Activated T-cell treated with anti-CD3 and anti-CD28 coated beads for 24 hours (primary cell): ENCODE measurements at regions not wholly inside any gene's neighbourhood (a gene's known extent, or its start where the extent isn't known, plus 50 kb on each side); places are given as distances from the start of the nearest gene placed in this dataset.
"Not testable (repeated sequence)": the region's sequence is repeated elsewhere in the genome, so short reads cannot be mapped to it uniquely, and the experiment has no call there.

Experiments
- DNase-seq: peaks from one replicate; pipeline ENCODE4 v3.0.0-alpha.2; 2020; ENCODE audit warnings: low read depth

DNA sequence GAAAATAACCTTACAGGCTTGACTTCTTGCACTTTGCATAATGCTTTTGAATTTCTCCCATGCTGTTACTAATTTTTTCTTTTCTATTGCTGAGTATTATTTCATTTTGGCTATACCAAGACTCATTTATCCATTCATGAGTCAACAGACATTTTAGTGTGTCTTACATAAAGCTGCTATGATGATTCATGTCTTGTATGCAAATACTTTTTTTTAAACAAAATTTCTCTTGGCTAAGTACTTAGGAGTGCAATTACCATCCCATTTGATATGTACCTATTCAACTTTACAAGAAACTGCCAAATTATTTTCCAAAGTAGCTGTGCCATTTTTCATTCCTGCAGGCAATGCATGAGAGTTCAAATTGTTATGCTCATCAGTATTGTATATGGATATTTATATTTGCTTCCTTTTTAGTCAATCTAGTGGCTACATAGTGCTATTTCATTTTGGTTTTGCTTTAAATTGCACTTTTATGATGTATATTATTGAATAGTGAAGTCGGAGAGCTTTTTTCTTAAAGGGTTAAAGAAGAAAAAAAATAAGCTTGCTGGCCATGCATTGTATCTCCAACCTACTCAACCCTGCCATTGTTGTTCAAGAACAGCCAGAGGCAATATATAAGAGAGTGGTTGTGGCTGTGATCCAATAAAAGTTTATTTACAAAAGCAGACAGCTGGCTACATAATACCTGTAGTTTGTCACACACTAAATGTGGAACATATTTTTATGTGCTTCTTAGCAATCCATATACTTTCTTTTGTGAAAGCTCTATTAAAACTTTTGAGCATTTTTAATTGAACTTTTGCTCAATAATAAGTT is 862.8 kb downstream of the KCNT2 start:
- DNase-seq = no peak

DNA sequence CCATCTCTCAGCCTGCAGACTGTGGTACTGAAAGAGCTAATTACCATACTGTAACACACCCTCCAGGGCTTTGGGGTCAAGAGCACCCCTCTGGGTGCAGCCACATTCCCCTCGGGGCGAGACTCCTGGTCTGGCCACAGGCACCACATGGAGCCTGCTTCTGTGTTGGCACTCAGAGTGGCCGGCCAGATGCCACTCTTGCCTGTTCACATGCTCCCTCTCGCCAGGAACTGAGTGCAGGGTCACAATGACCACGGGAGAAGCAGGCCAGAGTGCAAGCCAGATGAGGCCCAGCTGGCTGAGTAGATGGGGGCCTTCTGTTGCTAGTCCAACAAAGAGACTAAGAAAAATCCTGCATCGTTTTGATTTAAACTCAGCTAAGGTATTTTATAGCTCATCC is 864.0 kb downstream of the KCNT2 start:
- no peak for DNase-seq

DNA sequence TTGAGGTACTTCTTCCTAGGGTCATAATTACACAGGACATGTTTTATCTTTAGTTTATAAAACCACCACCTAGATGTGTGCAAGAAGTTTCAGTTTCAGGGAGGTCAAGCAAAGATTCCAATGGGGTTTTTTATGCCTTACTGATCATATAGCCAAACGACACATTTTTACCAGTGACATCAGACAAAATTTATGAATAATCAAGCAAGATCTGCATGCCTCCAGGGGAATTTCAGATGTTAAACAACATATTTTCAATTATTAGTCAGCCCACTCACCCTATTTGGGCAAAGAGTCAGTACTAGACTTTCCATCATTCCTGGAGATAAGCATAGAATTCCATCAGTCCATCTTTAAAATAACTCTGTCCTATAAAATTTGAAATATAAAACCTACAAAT is 867.4 kb downstream of the KCNT2 start:
- no peak for DNase-seq

DNA sequence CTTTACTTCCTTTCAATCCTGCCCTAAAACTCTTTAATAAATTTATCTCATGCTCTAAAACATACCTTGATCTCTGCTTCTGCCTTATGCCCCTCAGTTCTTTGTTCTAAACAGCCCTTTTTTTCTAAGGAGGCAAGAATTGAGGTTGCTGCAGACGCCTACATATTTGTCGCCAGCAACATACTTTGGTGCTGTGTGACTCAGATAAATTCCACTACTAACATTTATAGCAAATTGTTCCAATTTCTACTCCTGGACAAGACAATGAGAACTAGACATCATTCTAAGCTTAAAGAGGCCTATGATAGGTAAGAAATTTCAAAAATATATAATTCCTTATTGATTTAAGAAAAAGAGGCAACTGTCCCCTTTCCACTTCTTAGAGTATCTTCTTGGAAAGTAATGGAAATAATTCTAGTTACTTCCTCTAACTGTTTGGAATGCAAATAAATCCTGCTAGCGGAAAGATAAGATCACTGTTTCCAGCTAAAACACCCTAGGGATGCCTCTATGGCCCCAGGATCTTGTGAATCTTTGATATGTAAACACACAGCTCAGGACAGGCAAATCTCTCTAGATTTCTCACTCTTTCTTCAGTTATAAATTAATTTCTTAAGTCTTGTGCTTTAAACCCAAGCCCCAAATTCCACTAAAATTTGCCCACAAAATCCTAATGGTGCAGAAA is 869.1 kb downstream of the KCNT2 start:
- DNase-seq = no peak

DNA sequence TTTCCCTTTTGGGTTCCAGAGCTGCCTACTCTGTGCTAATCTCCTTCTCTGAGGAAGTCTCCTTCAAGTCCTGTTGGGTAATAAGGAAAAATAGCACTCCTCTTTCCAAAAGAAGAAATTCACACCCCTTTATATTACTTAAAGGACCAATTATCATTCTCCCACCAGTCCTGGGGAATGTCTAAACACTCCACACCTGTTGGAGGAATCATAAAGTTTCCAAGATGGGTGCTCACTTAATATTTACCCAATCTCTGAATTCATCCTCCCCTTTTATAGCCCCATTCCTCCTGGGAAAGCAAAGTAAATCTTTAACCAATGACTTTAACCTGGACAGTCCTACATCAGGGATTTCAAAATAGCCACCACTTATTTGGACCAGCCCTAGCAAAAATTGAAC is 873.1 kb downstream of the KCNT2 start:
- no peak for DNase-seq

DNA sequence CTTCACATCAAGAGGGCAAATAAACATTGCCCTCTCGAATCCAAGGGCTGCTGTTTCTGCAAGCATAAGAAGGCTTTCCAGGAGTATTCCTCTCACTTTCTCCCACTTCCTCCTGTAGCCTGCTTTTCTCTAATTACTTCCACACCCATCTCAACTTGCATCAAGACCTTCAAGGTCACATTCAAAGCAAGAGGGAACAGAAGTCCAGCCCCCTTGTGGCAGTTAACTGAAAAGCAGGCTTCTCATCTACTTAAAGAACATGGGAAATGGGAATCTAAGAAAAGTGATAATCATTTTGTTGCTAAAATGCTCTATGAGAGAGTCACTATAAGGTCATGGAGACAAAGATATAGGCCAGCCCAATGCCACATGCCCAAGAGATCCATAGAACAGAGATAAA is 874.4 kb downstream of the KCNT2 start:
- no peak for DNase-seq

DNA sequence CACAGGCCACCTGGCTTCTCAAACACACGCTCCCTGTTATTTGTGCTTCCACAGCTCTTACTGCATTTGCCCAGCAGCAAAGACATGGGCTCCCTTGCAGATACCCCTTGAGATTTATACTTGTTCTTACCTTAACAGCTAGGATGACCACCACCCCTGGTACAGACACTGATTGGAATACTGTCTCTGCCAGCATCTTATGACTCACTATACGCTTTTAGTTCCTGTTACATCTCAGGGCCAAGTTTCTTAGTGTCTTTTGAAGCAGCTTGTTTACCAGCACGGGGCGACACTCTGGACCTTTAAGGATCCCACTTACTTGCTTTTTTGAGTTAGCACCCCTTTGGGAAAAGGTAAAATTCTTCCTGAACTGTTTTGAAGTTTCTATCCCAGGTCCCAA is 874.8 kb downstream of the KCNT2 start:
- no peak for DNase-seq

DNA sequence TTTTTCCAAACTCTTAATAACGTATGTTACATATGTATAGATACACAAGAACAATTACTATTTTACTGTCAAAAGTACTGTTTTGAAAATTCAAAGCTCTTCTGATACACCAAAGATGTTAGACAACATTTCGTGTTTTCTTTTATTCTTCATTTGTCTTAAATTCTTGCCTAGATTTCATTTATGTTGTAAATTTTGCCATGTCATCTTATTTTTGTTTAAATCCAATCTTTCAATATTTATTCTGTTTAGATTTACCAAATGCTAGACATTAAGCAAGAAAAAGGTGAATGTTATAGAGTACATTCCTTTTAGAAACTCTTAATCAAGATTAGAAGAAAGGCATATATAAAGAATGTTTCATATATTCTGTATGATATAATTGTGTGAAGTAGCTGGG is 876.9 kb downstream of the KCNT2 start:
- no peak for DNase-seq

DNA sequence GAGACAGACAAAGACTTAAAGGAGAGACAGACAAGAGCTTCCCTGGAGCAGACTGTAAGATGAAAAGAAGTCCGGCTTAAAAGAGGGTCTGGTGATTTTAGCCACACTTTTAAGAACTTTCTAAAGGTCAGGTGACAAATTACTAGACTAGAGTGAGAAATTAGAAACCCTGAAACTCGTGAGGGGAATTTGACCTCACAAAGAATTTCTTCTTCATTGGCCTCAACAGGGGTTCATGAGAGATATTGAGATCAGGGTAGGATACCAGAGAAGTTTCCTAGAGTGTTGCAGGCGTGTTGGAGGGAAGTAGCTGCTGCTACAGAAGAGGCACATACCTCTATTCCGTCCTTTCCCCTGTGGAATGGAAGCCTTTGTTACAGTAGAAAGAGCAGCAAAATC is 884.4 kb downstream of the KCNT2 start:
- DNase-seq = no peak

DNA sequence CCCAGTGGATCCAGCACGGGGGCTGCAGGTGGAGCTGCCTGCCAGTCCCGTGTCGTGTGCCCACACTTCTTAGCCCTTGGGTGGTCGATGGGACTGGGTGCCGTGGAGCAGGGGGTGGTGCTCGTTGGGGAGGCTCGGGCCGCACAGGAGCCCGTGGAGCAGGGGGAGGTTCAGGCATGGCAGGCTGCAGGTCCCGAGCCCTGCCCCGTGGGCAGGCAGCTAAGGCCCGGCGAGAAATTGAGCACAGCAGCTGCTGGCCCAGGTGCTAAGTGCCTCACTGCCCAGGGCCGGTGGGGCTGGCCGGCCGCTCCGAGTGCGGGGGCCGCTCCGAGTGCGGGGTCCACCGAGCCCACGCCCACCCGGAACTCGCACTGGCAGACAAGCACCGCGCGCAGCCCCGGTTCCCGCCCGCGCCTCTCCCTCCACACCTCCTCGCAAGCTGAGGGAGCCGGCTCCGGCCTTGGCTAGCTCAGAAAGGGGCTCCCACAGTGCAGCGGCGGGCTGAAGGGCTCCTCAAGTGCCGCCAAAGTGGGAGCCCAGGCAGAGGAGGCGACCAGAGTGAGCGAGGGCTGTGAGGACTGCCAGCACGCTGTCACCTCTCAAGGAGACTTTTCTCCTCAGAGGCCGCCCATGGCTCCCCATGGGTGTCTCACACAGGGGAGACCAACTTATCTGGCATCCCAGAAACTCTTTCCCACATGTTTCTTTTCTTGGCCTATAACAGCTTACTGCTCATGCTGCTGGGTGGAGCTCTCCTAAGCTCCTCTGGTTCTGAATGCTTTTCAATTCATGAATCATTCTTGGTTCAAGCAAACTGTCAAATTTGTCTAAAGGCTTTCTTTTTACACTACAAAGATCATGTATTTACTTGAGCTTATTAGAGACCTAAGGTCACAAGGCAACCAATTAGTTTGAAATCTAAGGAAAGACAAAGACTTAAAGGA is 885.1 kb downstream of the KCNT2 start:
- not testable (repeated sequence) for DNase-seq

DNA sequence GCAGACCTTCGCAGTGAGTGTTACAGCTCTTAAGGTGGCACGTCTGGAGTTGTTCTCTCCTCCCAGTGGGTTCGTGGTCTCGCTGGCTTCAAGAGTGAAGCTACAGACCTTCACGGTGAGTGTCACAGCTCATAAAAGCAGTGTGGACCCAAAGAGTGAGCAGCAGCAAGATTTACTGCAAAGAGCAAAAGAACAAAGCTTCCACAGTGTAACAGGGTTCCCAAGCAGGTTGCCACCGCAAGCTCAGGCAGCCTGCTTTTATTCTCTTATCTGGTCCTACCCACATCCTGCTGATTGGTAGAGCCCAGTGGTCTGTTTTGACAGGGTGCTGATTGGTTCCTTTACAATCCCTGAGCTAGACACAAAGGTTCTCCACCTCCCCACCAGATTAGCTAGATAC is 886.1 kb downstream of the KCNT2 start:
- DNase-seq = not testable (repeated sequence)

DNA sequence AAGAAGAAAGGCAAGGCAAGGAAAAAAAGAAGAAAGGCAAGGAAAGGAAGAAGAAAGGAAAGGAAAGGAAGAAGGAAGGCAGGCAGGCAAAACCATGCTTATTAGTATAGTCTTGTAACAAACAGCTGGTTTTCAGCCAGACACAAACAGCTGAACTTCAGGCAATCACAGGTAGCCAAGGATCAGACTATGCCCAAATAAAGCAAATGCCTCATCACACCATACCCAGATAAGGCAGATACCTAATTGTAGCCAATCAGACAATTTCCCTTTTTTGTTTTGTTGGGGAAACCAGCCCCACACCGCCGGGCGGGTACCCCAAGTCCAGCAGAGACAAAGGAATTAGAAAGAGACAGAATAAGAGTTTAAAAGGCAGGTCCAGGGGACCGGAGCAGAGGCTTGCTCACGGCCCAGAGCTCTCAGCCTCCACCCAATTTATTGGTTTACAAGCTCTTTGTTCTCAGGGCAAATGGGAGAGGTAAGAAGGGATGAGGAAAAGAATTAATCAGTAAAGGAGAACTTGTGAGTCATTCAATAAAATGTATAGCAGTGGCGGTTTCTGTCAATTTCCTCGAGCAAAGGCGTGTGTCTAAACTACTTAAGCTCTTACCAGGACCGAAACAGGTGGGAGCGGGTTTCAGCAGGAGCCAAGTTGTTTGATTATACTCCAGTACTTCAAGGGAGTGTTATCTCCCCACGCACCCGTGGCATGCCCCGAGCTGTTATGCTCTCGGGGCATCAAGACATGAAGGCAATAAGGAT is 886.8 kb downstream of the KCNT2 start:
- no peak for DNase-seq

DNA sequence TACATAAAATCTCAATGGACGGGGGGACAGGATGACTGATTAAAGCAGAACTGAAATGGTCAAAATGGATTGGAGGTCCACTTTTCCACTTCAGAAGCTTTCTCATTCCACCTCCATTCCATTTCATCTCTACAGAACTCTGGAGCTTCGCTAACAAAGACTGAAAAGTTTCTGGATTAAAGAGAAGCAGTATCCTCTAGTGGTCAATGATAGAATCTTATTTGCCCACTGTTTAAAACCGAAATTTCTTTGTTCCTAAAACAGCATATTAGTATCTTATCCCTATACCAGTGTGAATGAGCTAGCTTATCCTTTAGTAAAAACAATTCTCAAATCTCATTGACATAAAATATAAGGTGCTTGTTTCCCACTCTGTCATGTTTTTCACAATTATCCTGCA is 890.6 kb downstream of the KCNT2 start:
- no peak for DNase-seq

DNA sequence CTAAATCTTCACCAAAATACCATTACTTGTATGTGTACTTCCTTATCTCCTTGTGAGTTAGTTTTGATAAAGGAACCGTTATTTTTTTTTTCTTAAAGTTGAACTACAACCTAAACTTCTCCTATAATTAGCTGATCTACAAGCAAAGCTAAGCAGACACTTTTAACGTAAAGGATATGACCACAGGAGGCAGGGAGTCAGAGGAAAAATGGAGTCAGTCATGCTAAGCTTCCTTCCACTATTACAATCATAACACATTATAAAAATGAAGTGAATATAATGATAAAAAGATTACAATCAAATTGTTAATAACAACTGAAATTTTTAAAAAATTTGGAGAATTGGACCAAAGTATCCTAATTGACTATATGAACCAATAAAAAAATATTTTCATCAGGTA is 892.6 kb downstream of the KCNT2 start:
- no peak for DNase-seq

DNA sequence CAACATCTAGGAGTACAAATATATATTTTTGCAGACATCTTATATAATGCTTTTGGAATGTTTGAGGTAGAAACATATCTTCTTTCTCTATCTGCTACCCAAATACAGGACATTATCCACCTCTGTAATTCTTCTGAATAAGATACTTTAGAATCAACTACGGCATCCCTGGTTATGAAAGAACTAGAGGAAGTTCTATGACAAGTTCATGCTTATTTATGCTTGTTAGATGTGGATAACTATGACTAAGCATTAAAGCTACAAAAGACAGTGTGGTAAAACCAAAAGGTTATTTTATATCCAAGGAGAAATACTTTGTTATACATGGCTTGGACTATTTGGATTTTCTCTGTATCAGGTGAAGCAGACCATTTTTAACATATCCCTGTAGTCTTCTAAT is 894.0 kb downstream of the KCNT2 start:
- no peak for DNase-seq

DNA sequence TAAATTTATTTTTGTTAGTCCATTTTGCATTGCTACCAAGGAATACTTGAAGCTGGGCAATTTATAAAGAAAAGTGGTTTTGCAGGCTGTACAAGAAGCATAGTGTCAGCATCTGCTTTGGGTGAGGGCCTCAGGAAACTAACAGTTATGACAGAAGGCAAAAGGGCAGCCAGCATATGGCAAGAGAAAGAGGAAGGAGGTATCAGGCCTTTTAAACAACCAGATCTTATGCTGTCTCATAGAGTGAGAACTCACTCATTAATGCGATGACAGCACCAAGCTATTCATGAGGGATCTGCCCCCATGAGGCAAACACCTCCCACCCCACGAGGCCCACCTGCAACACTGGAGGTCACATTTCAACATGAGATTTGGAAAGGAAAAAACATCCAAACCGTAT is 898.4 kb downstream of the KCNT2 start:
- DNase-seq = no peak

DNA sequence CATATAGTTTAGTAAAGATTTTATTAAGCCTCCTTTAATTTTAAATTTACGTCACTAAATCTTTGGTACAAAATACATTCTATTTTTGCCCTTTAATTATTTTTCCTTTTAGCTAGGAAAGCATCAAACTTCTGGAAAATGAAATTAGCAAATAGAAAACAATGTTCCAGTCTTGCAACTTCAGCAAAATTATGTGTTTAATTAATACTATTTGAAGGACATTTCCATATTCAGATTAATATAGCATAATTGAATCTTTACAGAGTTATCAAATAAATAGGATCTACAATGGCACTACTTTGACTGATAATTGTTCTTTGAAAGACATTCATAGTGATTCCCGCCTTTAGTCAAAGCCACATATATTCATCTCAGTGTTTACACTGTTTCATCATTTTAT is 904.2 kb downstream of the KCNT2 start:
- no peak for DNase-seq

DNA sequence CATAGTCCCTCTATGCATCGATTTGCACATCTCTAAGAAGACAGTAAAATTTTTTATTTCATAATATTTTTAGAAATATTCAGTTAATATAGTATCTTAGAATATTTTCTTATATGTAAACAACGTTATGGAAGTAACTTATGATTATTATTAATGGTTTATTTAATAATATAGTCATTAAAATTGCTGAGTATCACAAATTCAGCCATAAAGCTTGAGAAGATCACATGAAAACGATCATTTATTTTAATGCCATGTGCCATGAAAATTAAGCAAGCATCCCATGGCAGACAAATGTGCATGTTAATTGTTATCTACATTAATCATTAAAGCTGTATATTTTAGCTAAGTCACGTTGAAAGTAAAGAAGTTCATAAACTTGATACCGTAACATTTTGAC is 907.1 kb downstream of the KCNT2 start:
- no peak for DNase-seq

DNA sequence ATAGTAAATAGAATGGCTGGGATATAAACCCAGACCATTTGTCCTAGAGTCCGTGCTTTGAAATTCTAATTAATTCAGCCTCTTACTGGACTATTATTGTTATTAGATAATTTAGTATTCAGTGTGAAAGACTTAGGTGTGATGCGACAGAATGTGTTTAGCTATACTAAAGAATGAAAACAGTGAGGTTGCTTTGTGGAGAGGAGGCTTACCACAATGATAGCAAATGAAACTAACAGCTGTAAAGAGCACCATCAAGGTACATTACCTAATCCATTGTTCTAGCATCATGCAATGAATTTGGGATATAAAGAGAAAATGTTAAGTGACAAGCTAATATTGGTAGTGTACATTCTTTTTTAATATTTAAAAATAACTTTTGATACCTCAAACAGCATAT is 911.1 kb downstream of the KCNT2 start:
- no peak for DNase-seq

DNA sequence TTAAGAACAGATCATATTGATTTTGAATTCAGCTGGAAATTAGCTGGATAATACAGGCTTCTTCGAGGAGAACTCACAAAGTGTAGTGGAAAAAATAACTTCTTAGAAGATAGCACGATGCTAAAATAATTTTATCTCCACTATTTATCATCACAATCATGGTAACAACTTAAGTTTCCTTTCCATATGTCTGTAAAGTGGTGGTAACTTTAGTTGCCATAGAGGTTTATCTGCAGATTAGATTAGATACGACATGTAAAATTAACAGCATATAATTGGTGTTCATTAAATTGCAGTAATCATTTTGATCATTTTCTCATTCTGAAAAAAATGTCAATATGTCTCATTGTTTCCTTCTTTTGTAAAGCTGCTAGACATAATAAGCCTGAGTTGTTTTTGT is 921.5 kb downstream of the KCNT2 start:
- no peak for DNase-seq

DNA sequence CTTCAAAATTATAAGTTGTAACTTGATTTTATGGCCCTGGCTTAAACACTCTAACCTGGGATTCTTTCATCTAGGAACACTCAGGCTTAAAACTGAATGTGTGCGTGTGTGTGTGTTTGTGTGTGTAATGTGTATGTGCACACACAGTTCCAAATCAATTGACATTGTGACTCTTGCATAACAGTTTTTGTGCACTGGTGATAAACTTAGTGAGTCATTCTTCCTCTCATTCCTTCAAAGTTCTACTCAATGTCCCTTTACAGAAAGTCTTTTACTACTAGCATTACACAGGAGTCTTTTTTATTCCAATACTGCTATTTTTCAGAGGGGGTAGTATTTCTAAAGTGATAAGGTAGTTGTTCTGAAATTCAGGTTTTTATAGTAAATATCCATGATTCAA is 943.6 kb downstream of the KCNT2 start:
- DNase-seq = no peak
